ENCODE measurements at regions not wholly inside any gene's neighbourhood (a gene's known extent, or its start where the extent isn't known, plus 50 kb on each side); places are given as distances from the start of the nearest gene placed in this dataset.
"Not testable (repeated sequence)": the region's sequence is repeated elsewhere in the genome, so short reads cannot be mapped to it uniquely, and the experiment has no call there.

GRCh38 chr14:40960257-40960656 lies 646.4 kb upstream of the LRFN5 start:
- not testable (repeated sequence) for TF ChIP-seq REST (IDR thresholded peaks at IDR 0.05; ENCODE audit: unreplicated experiment); EZH2 (IDR thresholded peaks at IDR 0.05; ENCODE audit: low read depth, unreplicated experiment)

Data from GM23338 (cell line).